GM10266 (cell line): ENCODE measurements at regions not wholly inside any gene's neighbourhood (a gene's known extent, or its start where the extent isn't known, plus 50 kb on each side); places are given as distances from the start of the nearest gene placed in this dataset.

Experiments
- DNase-seq: peaks from one replicate; pipeline ENCODE4 v3.0.0; 2012; ENCODE audit errors: extremely low spot score
- CTCF ChIP-seq: IDR thresholded peaks from 2 replicates; pipeline ENCODE4 v1.5.1; 2012; ENCODE audit warnings: mild to moderate bottlenecking, low read depth; ENCODE audit not compliant: control insufficient read depth, insufficient read depth; ENCODE audit errors: missing control alignments

GRCh38 chr13:84077271-84077670 is 195.0 kb upstream of the SLITRK1 start:
- no peak for TF ChIP-seq CTCF
- DNase-seq: no peak

- no peak for DNase-seq
- no peak for TF ChIP-seq CTCF
These were observed 194.0 kb upstream of the SLITRK1 start for GRCh38 chr13:84076280-84076679.

- TF ChIP-seq CTCF: no peak
These were observed 168.3 kb upstream of the SLITRK1 start for GRCh38 chr13:84050536-84050935.

GRCh38 chr13:84049443-84050219 is 167.4 kb upstream of the SLITRK1 start:
- no peak for DNase-seq
- TF ChIP-seq CTCF: no peak

More at GRCh38 chr13:84050536-84050935, 168.3 kb upstream of the SLITRK1 start:
- DNase-seq: no peak

- no peak for TF ChIP-seq CTCF
- no peak for DNase-seq
These were observed 162.5 kb upstream of the SLITRK1 start for GRCh38 chr13:84044805-84045204.

- no peak for DNase-seq
- TF ChIP-seq CTCF: no peak
These were observed 155.7 kb upstream of the SLITRK1 start for GRCh38 chr13:84038001-84038400.

- TF ChIP-seq CTCF: no peak
- no peak for DNase-seq
These were observed 149.8 kb upstream of the SLITRK1 start for GRCh38 chr13:84032116-84032515.
